Natural killer cell (primary cell): ENCODE measurements at regions not wholly inside any gene's neighbourhood (a gene's known extent, or its start where the extent isn't known, plus 50 kb on each side); places are given as distances from the start of the nearest gene placed in this dataset.

Experiments used
- ATAC-seq, 3 donors: fragments of 150-1000 bp in 2 of 3; fragments of 200-7000 bp in 1 of 3; cut with Tn5 transposase; 1 replicate in 1 of 3; 2 replicates in 2 of 3; pipeline ENCODE4 v1.10.0; 2021; ENCODE audit warnings: mild to moderate bottlenecking in 2 of 3, moderate library complexity in 2 of 3
- DNase-seq, 2 donors: peaks; one replicate each; pipeline versions ENCODE4 v3.0.0 to v3.0.0-alpha.2; 2013 to 2021; ENCODE audit warnings: mixed read lengths in 1 of 2
- H3K27ac ChIP-seq: one replicate; pipeline ENCODE4 v1.5.1; 2013; ENCODE audit warnings: mild to moderate bottlenecking, low read length
- H3K27me3 ChIP-seq: one replicate; pipeline ENCODE4 v1.6.1; 2013; ENCODE audit warnings: low read length; ENCODE audit not compliant: control insufficient read depth, insufficient read depth
- H3K36me3 ChIP-seq: one replicate; pipeline ENCODE4 v1.6.1; 2013; ENCODE audit warnings: low read length; ENCODE audit not compliant: control insufficient read depth, insufficient read depth
- H3K4me1 ChIP-seq: one replicate; pipeline ENCODE4 v1.6.1; 2013; ENCODE audit warnings: low read length; ENCODE audit not compliant: control insufficient read depth, insufficient read depth
- H3K4me3 ChIP-seq: one replicate; pipeline ENCODE4 v1.5.1; 2013; ENCODE audit warnings: low read length
- H3K9me3 ChIP-seq: one replicate; pipeline ENCODE4 v1.6.1; 2013; ENCODE audit warnings: low read length; ENCODE audit not compliant: control insufficient read depth, insufficient read depth
- H3K27ac Mint-ChIP-seq, 2 donors: one replicate each; pipeline ENCODE4 v1.8.0; 2022; ENCODE audit warnings: mild to moderate bottlenecking in 2 of 2, mixed read lengths in 2 of 2, moderate library complexity in 1 of 2
- H3K27me3 Mint-ChIP-seq, 2 donors: one replicate each; pipeline ENCODE4 v1.8.0; 2022; ENCODE audit warnings: low read depth in 2 of 2, mixed read lengths in 2 of 2
- H3K36me3 Mint-ChIP-seq: one replicate; pipeline ENCODE4 v1.8.0; 2022; ENCODE audit warnings: mixed read lengths
- H3K4me1 Mint-ChIP-seq, 2 donors: one replicate each; pipeline ENCODE4 v1.8.0; 2022; ENCODE audit warnings: mixed read lengths in 2 of 2
- H3K4me3 Mint-ChIP-seq: one replicate; pipeline ENCODE4 v1.8.0; 2022; ENCODE audit warnings: mild to moderate bottlenecking, moderate library complexity, mixed read lengths
- H3K9me3 Mint-ChIP-seq, 2 donors: one replicate each; pipeline ENCODE4 v1.8.0; 2022; ENCODE audit warnings: mixed read lengths in 2 of 2
- CTCF ChIP-seq: fragments of 200-600 bp; IDR thresholded peaks from one replicate; pipeline ENCODE4 v1.8.0; 2022; ENCODE audit warnings: antibody characterized with exemption
- WGBS: methylation state at CpG from one replicate; pipeline ENCODE4 v1.1.7; 2013; ENCODE audit warnings: missing lambda C conversion rate; ENCODE audit not compliant: insufficient coverage; 5-methylcytosine and 5-hydroxymethylcytosine counted together
- intact Hi-C: fragments of 100-400 bp; cut with micrococcal nuclease; formaldehyde crosslinking; loops from one replicate; pipeline ENCODE4 v1.14.2; 2022

GRCh38 chr3:181457190-181457589, 254.5 kb upstream of the SOX2 start:
- ATAC-seq = no peak
- intact Hi-C loops = no loop called here

GRCh38 chr3:181455276-181455675, 256.4 kb upstream of the SOX2 start:
- no peaks in the 10 kb centered on the region for H3K36me3 Mint-ChIP-seq
- intact Hi-C loops = no loop called here
- no peak overlapping the region for H3K27ac ChIP-seq
- H3K27me3 Mint-ChIP-seq = no peaks in the 10 kb centered on the region
- no peak for TF ChIP-seq CTCF
- no peak overlapping the region for H3K27ac Mint-ChIP-seq
- no peaks in the 10 kb centered on the region for H3K27me3 ChIP-seq
- H3K36me3 ChIP-seq = no peaks in the 10 kb centered on the region
- H3K4me3 ChIP-seq = no peak overlapping the region
- ATAC-seq (no peak), DNase-seq (no peak)
- no peaks in the 10 kb centered on the region for H3K4me1 ChIP-seq
- H3K4me3 Mint-ChIP-seq = no peak overlapping the region
- peaks cover 2% of the 10 kb centered on the region for H3K9me3 ChIP-seq
- 33% methylated on average over 1 of the region's 1 CpG for WGBS
- H3K9me3 Mint-ChIP-seq = peaks cover 16% of the 10 kb centered on the region in 2 donors
- H3K4me1 Mint-ChIP-seq = no peaks in the 10 kb centered on the region

More at GRCh38 chr3:181457190-181457589, 254.5 kb upstream of the SOX2 start:
- Mint-ChIP-seq H3K9me3 (peaks cover 13% of the 10 kb centered on the region in 2 donors), H3K4me1 (no peaks in the 10 kb centered on the region), H3K4me3 (no peak overlapping the region), H3K27ac (no peak overlapping the region), H3K27me3 (no peaks in the 10 kb centered on the region), H3K36me3 (no peaks in the 10 kb centered on the region)
- H3K36me3 ChIP-seq = no peaks in the 10 kb centered on the region
- no peaks in the 10 kb centered on the region for H3K27me3 ChIP-seq
- 97% methylated on average over 9 of the region's 9 CpGs for WGBS
- H3K9me3 ChIP-seq = peaks cover 2% of the 10 kb centered on the region
- H3K27ac ChIP-seq = no peak overlapping the region
- H3K4me3 ChIP-seq = no peak overlapping the region
- no peaks in the 10 kb centered on the region for H3K4me1 ChIP-seq
- no peak for TF ChIP-seq CTCF
- DNase-seq = no peak

- no peak overlapping the region for H3K4me3 ChIP-seq
- Mint-ChIP-seq H3K27me3 (no peaks in the 10 kb centered on the region), H3K4me1 (no peaks in the 10 kb centered on the region), H3K36me3 (no peaks in the 10 kb centered on the region), H3K9me3 (peaks cover 16% of the 10 kb centered on the region in 2 donors), H3K4me3 (no peak overlapping the region), H3K27ac (no peak overlapping the region)
- H3K36me3 ChIP-seq = no peaks in the 10 kb centered on the region
- DNase-seq (no peak), ATAC-seq (no peak)
- no peak overlapping the region for H3K27ac ChIP-seq
- H3K4me1 ChIP-seq = no peaks in the 10 kb centered on the region
- TF ChIP-seq CTCF = no peak
- intact Hi-C loops = no loop called here
- H3K9me3 ChIP-seq = peaks cover 2% of the 10 kb centered on the region
- WGBS = 86% methylated on average over 6 of the region's 6 CpGs
- H3K27me3 ChIP-seq = no peaks in the 10 kb centered on the region
These were observed 257.2 kb upstream of the SOX2 start for GRCh38 chr3:181454451-181455027.

- no peaks in the 10 kb centered on the region for H3K36me3 ChIP-seq
- no peak overlapping the region for H3K4me3 ChIP-seq
- intact Hi-C loops = no loop called here
- no peaks in the 10 kb centered on the region for H3K4me1 Mint-ChIP-seq
- H3K27me3 Mint-ChIP-seq = no peaks in the 10 kb centered on the region
- TF ChIP-seq CTCF = no peak
- H3K27me3 ChIP-seq = no peaks in the 10 kb centered on the region
- H3K4me1 ChIP-seq = no peaks in the 10 kb centered on the region
- ATAC-seq (no peak), DNase-seq (no peak)
- H3K36me3 Mint-ChIP-seq = no peaks in the 10 kb centered on the region
- no peak overlapping the region for H3K4me3 Mint-ChIP-seq
- H3K27ac Mint-ChIP-seq = no peak overlapping the region
- peaks cover 6 to 13% of the 10 kb centered on the region in 2 donors for H3K9me3 Mint-ChIP-seq
- 94% methylated on average over 1 of the region's 2 CpGs for WGBS
- H3K27ac ChIP-seq = no peak overlapping the region
- H3K9me3 ChIP-seq = no peaks in the 10 kb centered on the region
These were observed 265.0 kb upstream of the SOX2 start for GRCh38 chr3:181446741-181447140.
